ENCODE measurements at regions not wholly inside any gene's neighbourhood (a gene's known extent, or its start where the extent isn't known, plus 50 kb on each side); places are given as distances from the start of the nearest gene placed in this dataset.

DNA sequence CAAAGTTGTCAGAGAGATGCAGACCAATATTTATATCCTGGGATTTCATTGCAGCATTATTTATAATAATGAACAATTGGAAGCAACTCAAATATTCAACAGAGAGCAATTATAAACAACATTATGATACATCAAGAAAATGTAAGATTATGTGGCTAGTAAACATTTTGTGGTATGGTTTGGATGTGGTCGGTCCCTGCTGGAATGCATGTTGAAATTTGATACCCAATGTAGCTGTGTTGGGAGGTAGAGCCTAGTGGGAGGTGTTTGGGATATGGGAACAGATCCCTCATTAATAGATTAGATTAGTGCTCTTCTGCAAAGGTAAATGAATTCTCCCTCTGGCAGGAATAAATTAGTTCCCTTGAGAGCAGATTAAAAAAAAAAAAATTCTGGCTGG, 350.9 kb downstream of the ANKRD30A start:
- no peak for DNase-seq
- intact Hi-C loops (cut with DNase I): no loop called here
- 50 to 64% methylated on average over 1 of the region's 1 CpG for WGBS, 2 donors
- Histone ChIP-seq H3K4me1 (no peaks in the 10 kb centered on the region), H3K36me3 (no peaks in the 10 kb centered on the region), H3K9me3 (peaks cover 0 to 41% (median 0%) of the 10 kb centered on the region in 3 donors), H3K27ac (no peak overlapping the region), H3K27me3 (no peaks in the 10 kb centered on the region), H3K4me3 (no peak overlapping the region)
- TF ChIP-seq POLR2A (IDR thresholded peaks at IDR 0.05): no peak
- TF ChIP-seq, protein P1, sequence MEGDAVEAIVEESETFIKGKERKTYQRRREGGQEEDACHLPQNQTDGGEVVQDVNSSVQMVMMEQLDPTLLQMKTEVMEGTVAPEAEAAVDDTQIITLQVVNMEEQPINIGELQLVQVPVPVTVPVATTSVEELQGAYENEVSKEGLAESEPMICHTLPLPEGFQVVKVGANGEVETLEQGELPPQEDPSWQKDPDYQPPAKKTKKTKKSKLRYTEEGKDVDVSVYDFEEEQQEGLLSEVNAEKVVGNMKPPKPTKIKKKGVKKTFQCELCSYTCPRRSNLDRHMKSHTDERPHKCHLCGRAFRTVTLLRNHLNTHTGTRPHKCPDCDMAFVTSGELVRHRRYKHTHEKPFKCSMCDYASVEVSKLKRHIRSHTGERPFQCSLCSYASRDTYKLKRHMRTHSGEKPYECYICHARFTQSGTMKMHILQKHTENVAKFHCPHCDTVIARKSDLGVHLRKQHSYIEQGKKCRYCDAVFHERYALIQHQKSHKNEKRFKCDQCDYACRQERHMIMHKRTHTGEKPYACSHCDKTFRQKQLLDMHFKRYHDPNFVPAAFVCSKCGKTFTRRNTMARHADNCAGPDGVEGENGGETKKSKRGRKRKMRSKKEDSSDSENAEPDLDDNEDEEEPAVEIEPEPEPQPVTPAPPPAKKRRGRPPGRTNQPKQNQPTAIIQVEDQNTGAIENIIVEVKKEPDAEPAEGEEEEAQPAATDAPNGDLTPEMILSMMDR (IDR thresholded peaks at IDR 0.05): no peak

- Histone ChIP-seq H3K9me3 (peaks cover 0 to 37% (median 0%) of the 10 kb centered on the region in 3 donors), H3K27me3 (no peaks in the 10 kb centered on the region), H3K4me1 (no peaks in the 10 kb centered on the region), H3K4me3 (no peak overlapping the region), H3K36me3 (no peaks in the 10 kb centered on the region), H3K27ac (no peak overlapping the region)
- intact Hi-C loops (cut with DNase I): no loop called here
- WGBS, 2 donors: 82 to 85% methylated on average over 9 of the region's 9 CpGs
- TF ChIP-seq POLR2A (IDR thresholded peaks at IDR 0.05): no peak
- TF ChIP-seq, protein P1 (IDR thresholded peaks at IDR 0.05): no peak
- DNase-seq: no peak
Observed at GRCh38 chr10:37474645-37475044, 349.2 kb downstream of the ANKRD30A start.

DNA sequence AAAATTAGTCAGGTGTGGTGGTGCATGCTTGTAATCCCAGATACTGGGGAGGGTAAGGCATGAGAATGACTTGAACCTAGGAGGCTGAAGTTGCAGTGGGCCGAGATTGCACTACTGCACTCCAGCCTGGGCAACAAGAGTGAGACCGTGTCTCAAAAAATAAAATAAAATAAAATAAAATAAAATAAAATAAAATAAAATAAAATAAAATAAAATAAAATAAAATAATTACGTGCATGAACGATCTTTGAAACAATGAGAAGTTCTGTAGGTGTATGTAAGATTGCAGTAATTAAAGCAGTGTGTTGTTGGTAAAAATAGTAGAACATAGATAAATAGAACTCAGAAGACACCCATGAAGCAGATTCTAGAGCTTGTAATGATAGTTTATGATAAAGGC, 348.5 kb downstream of the ANKRD30A start:
- H3K36me3 ChIP-seq: no peaks in the 10 kb centered on the region
- TF ChIP-seq POLR2A (IDR thresholded peaks at IDR 0.05): no peak
- TF ChIP-seq, protein P1 (IDR thresholded peaks at IDR 0.05): no peak
- 85 to 87% methylated on average over 4 of the region's 4 CpGs for WGBS, 2 donors
- peaks cover 0 to 44% (median 0%) of the 10 kb centered on the region in 3 donors for H3K9me3 ChIP-seq
- intact Hi-C loops (cut with DNase I): no loop called here
- H3K4me3 ChIP-seq: no peak overlapping the region
- no peaks in the 10 kb centered on the region for H3K4me1 ChIP-seq
- no peak overlapping the region for H3K27ac ChIP-seq
- DNase-seq: no peak
- H3K27me3 ChIP-seq: no peaks in the 10 kb centered on the region

GRCh38 chr10:37467246-37467645, 341.8 kb downstream of the ANKRD30A start:
- DNase-seq: no peak
- H3K9me3 ChIP-seq: peaks cover 0 to 38% (median 0%) of the 10 kb centered on the region in 3 donors
- H3K4me3 ChIP-seq: no peak overlapping the region
- TF ChIP-seq POLR2A (IDR thresholded peaks at IDR 0.05): no peak
- TF ChIP-seq, protein P1 (IDR thresholded peaks at IDR 0.05): no peak
- H3K27ac ChIP-seq: no peak overlapping the region
- WGBS, 2 donors: 60 to 72% methylated on average over 5 of the region's 5 CpGs
- H3K4me1 ChIP-seq: no peaks in the 10 kb centered on the region
- H3K36me3 ChIP-seq: no peaks in the 10 kb centered on the region
- H3K27me3 ChIP-seq: no peaks in the 10 kb centered on the region
- intact Hi-C loops (cut with DNase I): no loop called here

GRCh38 chr10:37456456-37456855, 331.1 kb downstream of the ANKRD30A start:
- H3K27me3 ChIP-seq: no peaks in the 10 kb centered on the region
- H3K9me3 ChIP-seq: peaks cover 0 to 45% (median 0%) of the 10 kb centered on the region in 3 donors
- no peaks in the 10 kb centered on the region for H3K4me1 ChIP-seq
- 78 to 92% methylated on average over 1 of the region's 1 CpG for WGBS, 2 donors
- H3K27ac ChIP-seq: no peak overlapping the region
- TF ChIP-seq POLR2A (IDR thresholded peaks at IDR 0.05): no peak
- TF ChIP-seq, protein P1 (IDR thresholded peaks at IDR 0.05): no peak
- H3K36me3 ChIP-seq: no peaks in the 10 kb centered on the region
- intact Hi-C loops (cut with DNase I): no loop called here
- H3K4me3 ChIP-seq: no peak overlapping the region
- no peak for DNase-seq
